OCI-LY3 (cell line): ENCODE measurements at regions not wholly inside any gene's neighbourhood (a gene's known extent, or its start where the extent isn't known, plus 50 kb on each side); places are given as distances from the start of the nearest gene placed in this dataset.

ENCODE experiments used
- CTCF ChIP-seq: fragments of 200-600, 300-600 bp; sonication (generic); IDR thresholded peaks from 2 replicates; pipeline ENCODE4 v1.5.1; 2014; ENCODE audit warnings: antibody characterized with exemption, low read length, low read depth
- EZH2phosphoT487 ChIP-seq: fragments of 200-600 bp; shearing (Covaris generic); IDR thresholded peaks from 2 replicates; pipeline ENCODE4 v1.6.1; 2018; ENCODE audit warnings: antibody characterized with exemption, mixed run types, low read depth

GRCh38 chr6:166764473-166765233 lies 137.6 kb upstream of the RPS6KA2 start:
- TF ChIP-seq CTCF, result no peak
- TF ChIP-seq EZH2phosphoT487, result no peak
